GM18517 (cell line): ENCODE measurements at regions not wholly inside any gene's neighbourhood (a gene's known extent, or its start where the extent isn't known, plus 50 kb on each side); places are given as distances from the start of the nearest gene placed in this dataset.

Source experiments
- ATAC-seq: cut with Tn5 transposase; IDR thresholded peaks from one replicate; pipeline ENCODE4 v1.9.1; 2021; ENCODE audit warnings: mild to moderate bottlenecking, moderate library complexity; ENCODE audit not compliant: unreplicated experiment

- ATAC-seq, result no peak
These were observed 297.7 kb downstream of the PARP8 start for GRCh38 chr5:50963971-50964745.

- no peak for ATAC-seq
These were observed 298.6 kb downstream of the PARP8 start for GRCh38 chr5:50964746-50965653.

GRCh38 chr5:50965654-50966375 is 299.4 kb downstream of the PARP8 start:
- no peak for ATAC-seq

GRCh38 chr5:50967009-50967562 is 300.6 kb downstream of the PARP8 start:
- ATAC-seq, result no peak

GRCh38 chr5:50967563-50968355 is 301.3 kb downstream of the PARP8 start:
- ATAC-seq, result no peak

GRCh38 chr5:50968356-50969149 is 302.1 kb downstream of the PARP8 start:
- ATAC-seq, result no peak

- no peak for ATAC-seq
These were observed 303.0 kb downstream of the PARP8 start for GRCh38 chr5:50969151-50970031.

- no peak for ATAC-seq
These were observed 309.4 kb downstream of the PARP8 start for GRCh38 chr5:50975840-50976239.

- no peak for ATAC-seq
These were observed 312.5 kb downstream of the PARP8 start for GRCh38 chr5:50978924-50979323.

- ATAC-seq, result no peak
These were observed 318.2 kb downstream of the PARP8 start for GRCh38 chr5:50984640-50985039.

GRCh38 chr5:50990296-50990924 is 324.0 kb downstream of the PARP8 start:
- ATAC-seq, result no peak

- ATAC-seq, result no peak
These were observed 329.0 kb downstream of the PARP8 start for GRCh38 chr5:50995285-50995942.

GRCh38 chr5:51001227-51001923 is 334.9 kb downstream of the PARP8 start:
- no peak for ATAC-seq

- no peak for ATAC-seq
These were observed 335.9 kb downstream of the PARP8 start for GRCh38 chr5:51002368-51002767.

GRCh38 chr5:51013036-51013435 is 346.6 kb downstream of the PARP8 start:
- ATAC-seq, result no peak

- ATAC-seq, result no peak
These were observed 352.0 kb downstream of the PARP8 start for GRCh38 chr5:51018423-51018822.

- no peak for ATAC-seq
These were observed 357.8 kb downstream of the PARP8 start for GRCh38 chr5:51024263-51024662.
